ENCODE measurements at regions not wholly inside any gene's neighbourhood (a gene's known extent, or its start where the extent isn't known, plus 50 kb on each side); places are given as distances from the start of the nearest gene placed in this dataset.

DNA sequence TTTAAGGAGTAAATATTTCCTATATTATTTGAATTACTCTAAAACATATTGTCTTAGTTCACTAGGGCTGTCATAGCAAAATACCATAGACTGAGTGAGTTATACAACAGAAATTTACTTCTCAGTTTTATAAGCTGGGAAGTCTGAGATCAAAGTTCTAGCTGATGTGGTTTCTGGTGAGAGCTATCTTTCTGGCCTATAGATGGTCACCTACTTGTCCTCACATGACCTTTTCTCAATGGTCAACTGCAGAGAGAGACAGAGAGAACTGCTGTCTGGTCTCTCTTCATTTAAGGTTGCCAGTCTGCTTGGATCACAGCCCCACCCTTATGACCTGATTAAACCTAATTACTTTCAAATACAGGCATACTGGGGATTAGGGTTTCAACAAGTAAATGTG lies 490.9 kb downstream of the FBXO15 start:
- DNase-seq (ENCODE audit: low read depth), result no peak
- TF ChIP-seq, protein P1, sequence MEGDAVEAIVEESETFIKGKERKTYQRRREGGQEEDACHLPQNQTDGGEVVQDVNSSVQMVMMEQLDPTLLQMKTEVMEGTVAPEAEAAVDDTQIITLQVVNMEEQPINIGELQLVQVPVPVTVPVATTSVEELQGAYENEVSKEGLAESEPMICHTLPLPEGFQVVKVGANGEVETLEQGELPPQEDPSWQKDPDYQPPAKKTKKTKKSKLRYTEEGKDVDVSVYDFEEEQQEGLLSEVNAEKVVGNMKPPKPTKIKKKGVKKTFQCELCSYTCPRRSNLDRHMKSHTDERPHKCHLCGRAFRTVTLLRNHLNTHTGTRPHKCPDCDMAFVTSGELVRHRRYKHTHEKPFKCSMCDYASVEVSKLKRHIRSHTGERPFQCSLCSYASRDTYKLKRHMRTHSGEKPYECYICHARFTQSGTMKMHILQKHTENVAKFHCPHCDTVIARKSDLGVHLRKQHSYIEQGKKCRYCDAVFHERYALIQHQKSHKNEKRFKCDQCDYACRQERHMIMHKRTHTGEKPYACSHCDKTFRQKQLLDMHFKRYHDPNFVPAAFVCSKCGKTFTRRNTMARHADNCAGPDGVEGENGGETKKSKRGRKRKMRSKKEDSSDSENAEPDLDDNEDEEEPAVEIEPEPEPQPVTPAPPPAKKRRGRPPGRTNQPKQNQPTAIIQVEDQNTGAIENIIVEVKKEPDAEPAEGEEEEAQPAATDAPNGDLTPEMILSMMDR (conservative IDR thresholded peaks at IDR 0.05; ENCODE audit: low read depth, low read length), result no peak
- no peak overlapping the region for H3K4me3 ChIP-seq (ENCODE audit: low read depth, low read length)

DNA sequence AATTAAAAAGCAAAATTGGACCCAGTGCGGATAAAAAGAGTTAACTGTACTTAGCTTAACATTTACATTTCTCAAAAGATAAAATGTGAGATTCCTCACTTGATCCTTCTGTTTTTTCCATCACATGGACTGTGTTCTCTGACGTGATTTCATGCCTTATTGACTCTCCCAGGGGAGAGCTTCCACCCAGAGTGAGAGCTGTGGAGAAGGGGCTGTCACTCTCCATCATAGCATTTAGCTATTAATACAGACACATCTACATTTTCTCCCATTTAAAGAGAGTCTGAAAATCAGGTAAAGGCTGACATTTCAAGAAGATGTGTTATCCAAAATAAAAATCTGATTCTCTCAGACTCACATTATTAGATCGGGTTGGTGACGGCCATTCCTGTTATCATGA lies 493.8 kb downstream of the FBXO15 start:
- no peak for DNase-seq (ENCODE audit: low read depth)
- no peak overlapping the region for H3K4me3 ChIP-seq (ENCODE audit: low read depth, low read length)
- TF ChIP-seq, protein P1 (conservative IDR thresholded peaks at IDR 0.05; ENCODE audit: low read depth, low read length), result no peak

DNA sequence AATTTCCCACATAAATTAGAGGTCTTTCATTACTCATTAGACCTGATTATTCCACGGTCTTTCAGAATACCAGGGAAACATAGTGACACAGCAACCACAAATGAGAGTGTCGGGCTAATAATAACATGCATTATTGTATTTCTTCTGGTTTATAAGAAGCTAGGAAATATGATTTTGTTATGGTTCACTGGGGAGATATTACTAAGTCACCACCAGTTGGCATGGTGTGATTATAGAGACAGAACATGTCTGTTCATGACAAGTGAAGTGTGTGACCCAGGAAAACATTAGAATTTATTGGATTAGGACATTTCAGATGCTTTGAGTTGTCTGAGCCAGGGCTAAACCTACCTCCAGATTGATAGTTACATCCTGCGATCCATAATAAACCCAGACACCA lies 494.4 kb downstream of the FBXO15 start:
- no peak for DNase-seq (ENCODE audit: low read depth)
- TF ChIP-seq, protein P1 (conservative IDR thresholded peaks at IDR 0.05; ENCODE audit: low read depth, low read length), result no peak

DNA sequence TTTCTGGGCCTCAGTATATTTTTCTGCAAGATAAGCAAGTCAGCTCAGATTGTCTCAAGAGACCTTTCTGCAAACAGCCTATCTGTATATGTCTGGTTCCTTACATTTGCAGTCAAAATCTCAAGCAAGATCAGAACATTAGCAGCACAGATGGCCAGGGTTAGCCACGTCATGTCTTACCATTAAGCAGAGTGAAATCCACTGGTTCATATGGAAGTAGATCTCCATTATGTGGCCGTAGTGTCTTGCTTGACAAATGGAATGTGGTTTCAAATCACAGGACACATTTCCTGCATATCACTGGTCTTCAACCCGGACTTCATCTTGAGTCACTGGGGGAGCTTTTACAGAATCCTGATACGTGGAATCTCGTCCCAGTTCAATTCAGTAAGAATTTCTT lies 500.2 kb downstream of the FBXO15 start:
- H3K4me3 ChIP-seq (ENCODE audit: low read depth, low read length), result no peak overlapping the region
- TF ChIP-seq, protein P1 (conservative IDR thresholded peaks at IDR 0.05; ENCODE audit: low read depth, low read length), result no peak
- no peak for DNase-seq (ENCODE audit: low read depth)

More for the DNA sequence above, 494.4 kb downstream of the FBXO15 start:
- H3K4me3 ChIP-seq (ENCODE audit: low read depth, low read length), result no peak overlapping the region

DNA sequence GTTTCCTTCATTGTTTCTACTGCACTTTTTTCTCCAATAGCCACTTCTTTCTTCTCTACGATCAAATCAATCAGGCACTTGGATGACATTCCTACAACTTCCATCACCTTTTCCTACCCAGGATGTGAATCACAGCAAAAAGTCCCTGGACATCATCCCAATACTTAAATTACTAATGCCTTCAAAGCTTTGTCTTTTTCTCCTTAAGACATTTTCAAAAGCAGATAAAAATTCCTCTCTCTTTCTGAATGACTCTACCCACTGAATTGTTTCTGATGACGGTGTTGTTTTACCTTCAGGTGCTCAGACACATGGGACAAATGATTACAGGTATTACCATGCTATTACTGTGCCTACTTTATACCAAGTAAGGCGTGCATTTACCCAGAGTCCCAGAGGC lies 500.9 kb downstream of the FBXO15 start:
- peak; percentile 38 for DNase-seq (ENCODE audit: low read depth)
- TF ChIP-seq, protein P1 (conservative IDR thresholded peaks at IDR 0.05; ENCODE audit: low read depth, low read length), result no peak
- no peak overlapping the region for H3K4me3 ChIP-seq (ENCODE audit: low read depth, low read length)

DNA sequence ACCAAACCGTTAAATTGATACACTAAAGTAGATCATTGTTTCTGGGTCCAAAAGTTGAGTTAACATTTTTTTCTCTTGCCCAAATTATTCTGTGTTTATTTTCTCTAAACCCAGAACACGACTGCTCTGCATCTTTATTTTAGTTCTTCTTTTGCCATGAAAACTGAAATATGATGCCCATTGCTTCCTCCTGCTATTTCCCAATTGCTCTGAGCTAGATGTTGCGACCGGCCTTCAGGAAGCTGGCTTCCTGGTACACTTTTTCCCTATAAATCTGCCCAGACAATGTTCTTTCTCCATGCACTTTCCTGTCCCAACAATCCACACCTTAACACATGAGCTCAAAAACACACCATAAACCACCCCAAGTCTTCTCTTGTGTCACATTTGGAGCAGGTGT lies 501.4 kb downstream of the FBXO15 start:
- H3K4me3 ChIP-seq (ENCODE audit: low read depth, low read length), result no peak overlapping the region
- no peak for DNase-seq (ENCODE audit: low read depth)
- TF ChIP-seq, protein P1 (conservative IDR thresholded peaks at IDR 0.05; ENCODE audit: low read depth, low read length), result no peak

DNA sequence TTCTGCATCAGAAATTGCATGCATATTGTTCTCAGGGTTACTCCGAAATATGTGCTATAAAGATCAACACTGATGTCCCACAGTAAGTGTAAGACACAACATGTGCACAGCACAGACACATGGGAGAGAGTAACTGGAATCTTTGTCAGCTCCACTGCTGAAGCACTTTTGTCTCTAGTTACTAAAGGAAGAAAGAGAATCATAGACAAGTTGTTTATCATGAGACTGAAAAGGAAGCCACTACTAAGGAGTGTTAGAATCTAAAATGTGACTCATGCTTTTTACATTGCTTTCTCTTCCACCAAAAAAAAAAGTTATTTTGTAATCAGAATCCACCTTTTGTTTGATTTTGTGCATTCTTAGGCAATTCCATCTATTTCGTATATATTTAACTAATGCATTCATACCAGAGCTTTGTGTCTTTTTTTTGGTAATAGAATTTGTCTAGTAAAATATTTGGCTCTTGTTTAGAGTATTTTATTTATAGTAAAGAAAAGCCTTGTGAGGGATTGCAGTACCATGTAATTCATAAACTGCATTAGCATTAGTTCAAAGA lies 502.4 kb downstream of the FBXO15 start:
- DNase-seq (ENCODE audit: low read depth), result no peak
- TF ChIP-seq, protein P1 (conservative IDR thresholded peaks at IDR 0.05; ENCODE audit: low read depth, low read length), result no peak
- no peak overlapping the region for H3K4me3 ChIP-seq (ENCODE audit: low read depth, low read length)

All from epithelial cell of proximal tubule (primary cell).